ENCODE measurements at regions not wholly inside any gene's neighbourhood (a gene's known extent, or its start where the extent isn't known, plus 50 kb on each side); places are given as distances from the start of the nearest gene placed in this dataset.

DNA sequence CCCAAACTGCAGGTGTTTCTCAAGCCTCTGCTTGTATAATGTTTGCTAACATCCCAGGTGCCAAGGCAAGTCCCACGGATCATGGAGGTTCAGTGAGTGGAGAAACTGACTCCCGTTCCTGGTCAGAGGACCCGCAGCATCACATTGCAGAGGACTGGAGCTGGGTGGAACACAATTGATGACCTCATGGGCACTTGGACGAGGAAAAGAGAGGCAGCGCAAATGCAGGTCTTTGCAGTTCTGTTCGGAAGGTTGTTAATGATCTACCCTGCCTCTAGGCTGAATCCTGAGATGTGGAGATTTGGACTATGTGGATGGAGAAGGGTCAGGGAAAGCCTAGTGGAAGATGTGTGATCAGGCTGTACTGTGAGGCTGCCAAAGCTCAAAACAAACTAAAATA is 192.9 kb downstream of the DUSP10 start:
- TF ChIP-seq, protein P1, sequence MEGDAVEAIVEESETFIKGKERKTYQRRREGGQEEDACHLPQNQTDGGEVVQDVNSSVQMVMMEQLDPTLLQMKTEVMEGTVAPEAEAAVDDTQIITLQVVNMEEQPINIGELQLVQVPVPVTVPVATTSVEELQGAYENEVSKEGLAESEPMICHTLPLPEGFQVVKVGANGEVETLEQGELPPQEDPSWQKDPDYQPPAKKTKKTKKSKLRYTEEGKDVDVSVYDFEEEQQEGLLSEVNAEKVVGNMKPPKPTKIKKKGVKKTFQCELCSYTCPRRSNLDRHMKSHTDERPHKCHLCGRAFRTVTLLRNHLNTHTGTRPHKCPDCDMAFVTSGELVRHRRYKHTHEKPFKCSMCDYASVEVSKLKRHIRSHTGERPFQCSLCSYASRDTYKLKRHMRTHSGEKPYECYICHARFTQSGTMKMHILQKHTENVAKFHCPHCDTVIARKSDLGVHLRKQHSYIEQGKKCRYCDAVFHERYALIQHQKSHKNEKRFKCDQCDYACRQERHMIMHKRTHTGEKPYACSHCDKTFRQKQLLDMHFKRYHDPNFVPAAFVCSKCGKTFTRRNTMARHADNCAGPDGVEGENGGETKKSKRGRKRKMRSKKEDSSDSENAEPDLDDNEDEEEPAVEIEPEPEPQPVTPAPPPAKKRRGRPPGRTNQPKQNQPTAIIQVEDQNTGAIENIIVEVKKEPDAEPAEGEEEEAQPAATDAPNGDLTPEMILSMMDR (IDR thresholded peaks at IDR 0.05): no peak
- TF ChIP-seq ZFX (IDR thresholded peaks at IDR 0.05; ENCODE audit: borderline replicate concordance): no peak
